ENCODE measurements at regions not wholly inside any gene's neighbourhood (a gene's known extent, or its start where the extent isn't known, plus 50 kb on each side); places are given as distances from the start of the nearest gene placed in this dataset.
"Not testable (repeated sequence)": the region's sequence is repeated elsewhere in the genome, so short reads cannot be mapped to it uniquely, and the experiment has no call there.

GRCh38 chr17:71205951-71206350 lies 914.9 kb upstream of the SOX9 start:
- ATAC-seq; intact Hi-C loops (cut with DNase I); H3K27me3 ChIP-seq (ENCODE audit: control insufficient read depth, insufficient read depth); H3K27ac ChIP-seq (ENCODE audit: low read length); H3K9me3 ChIP-seq (ENCODE audit: control insufficient read depth, low read length); H3K4me1 ChIP-seq (ENCODE audit: control insufficient read depth, insufficient read depth, low read length); H3K4me3 ChIP-seq (ENCODE audit: low read length); DNase-seq: not testable (repeated sequence)
- 90% methylated on average over 3 of the region's 5 CpGs for WGBS

GRCh38 chr17:71208111-71208704 lies 912.6 kb upstream of the SOX9 start:
- WGBS = 87% methylated on average over 3 of the region's 3 CpGs
- Histone ChIP-seq H3K9me3 (ENCODE audit: control insufficient read depth, low read length) (no peaks in the 10 kb centered on the region), H3K4me3 (ENCODE audit: low read length) (no peak overlapping the region), H3K27me3 (ENCODE audit: control insufficient read depth, insufficient read depth) (no peaks in the 10 kb centered on the region), H3K4me1 (ENCODE audit: control insufficient read depth, insufficient read depth, low read length) (no peaks in the 10 kb centered on the region), H3K27ac (ENCODE audit: low read length) (no peak overlapping the region)
- no peak for DNase-seq
- no peak for ATAC-seq
- intact Hi-C loops (cut with DNase I) = no loop called here

GRCh38 chr17:71213936-71214335 lies 906.9 kb upstream of the SOX9 start:
- ATAC-seq (no peak), DNase-seq (no peak)
- Histone ChIP-seq H3K4me3 (ENCODE audit: low read length) (no peak overlapping the region), H3K27ac (ENCODE audit: low read length) (no peak overlapping the region), H3K9me3 (ENCODE audit: control insufficient read depth, low read length) (no peaks in the 10 kb centered on the region), H3K4me1 (ENCODE audit: control insufficient read depth, insufficient read depth, low read length) (no peaks in the 10 kb centered on the region), H3K27me3 (ENCODE audit: control insufficient read depth, insufficient read depth) (no peaks in the 10 kb centered on the region)
- intact Hi-C loops (cut with DNase I) = no loop called here
- WGBS = 93% methylated on average over 1 of the region's 1 CpG

- Histone ChIP-seq H3K27me3 (ENCODE audit: control insufficient read depth, insufficient read depth) (no peaks in the 10 kb centered on the region), H3K27ac (ENCODE audit: low read length) (no peak overlapping the region), H3K9me3 (ENCODE audit: control insufficient read depth, low read length) (no peaks in the 10 kb centered on the region), H3K4me3 (ENCODE audit: low read length) (no peak overlapping the region), H3K4me1 (ENCODE audit: control insufficient read depth, insufficient read depth, low read length) (no peaks in the 10 kb centered on the region)
- DNase-seq (no peak), ATAC-seq (no peak)
- 87% methylated on average over 2 of the region's 2 CpGs for WGBS
- intact Hi-C loops (cut with DNase I) = no loop called here
These were observed 903.1 kb upstream of the SOX9 start for GRCh38 chr17:71217769-71218168.

- intact Hi-C loops (cut with DNase I) = no loop called here
- 73% methylated on average over 3 of the region's 3 CpGs for WGBS
- DNase-seq = no peak
- no peaks in the 10 kb centered on the region for H3K9me3 ChIP-seq (ENCODE audit: control insufficient read depth, low read length)
- no peak for ATAC-seq
- no peaks in the 10 kb centered on the region for H3K4me1 ChIP-seq (ENCODE audit: control insufficient read depth, insufficient read depth, low read length)
- H3K4me3 ChIP-seq (ENCODE audit: low read length) = no peak overlapping the region
- H3K27ac ChIP-seq (ENCODE audit: low read length) = no peak overlapping the region
- no peaks in the 10 kb centered on the region for H3K27me3 ChIP-seq (ENCODE audit: control insufficient read depth, insufficient read depth)
These were observed 895.8 kb upstream of the SOX9 start for GRCh38 chr17:71224824-71225575.

GRCh38 chr17:71227841-71228240 lies 893.0 kb upstream of the SOX9 start:
- H3K27me3 ChIP-seq (ENCODE audit: control insufficient read depth, insufficient read depth) = no peaks in the 10 kb centered on the region
- no peak overlapping the region for H3K4me3 ChIP-seq (ENCODE audit: low read length)
- intact Hi-C loops (cut with DNase I) = no loop called here
- DNase-seq = no peak
- WGBS = 67% methylated on average over 2 of the region's 2 CpGs
- no peak overlapping the region for H3K27ac ChIP-seq (ENCODE audit: low read length)
- H3K9me3 ChIP-seq (ENCODE audit: control insufficient read depth, low read length) = no peaks in the 10 kb centered on the region
- ATAC-seq = no peak
- H3K4me1 ChIP-seq (ENCODE audit: control insufficient read depth, insufficient read depth, low read length) = no peaks in the 10 kb centered on the region

- Histone ChIP-seq H3K27ac (ENCODE audit: low read length) (no peak overlapping the region), H3K27me3 (ENCODE audit: control insufficient read depth, insufficient read depth) (no peaks in the 10 kb centered on the region), H3K4me3 (ENCODE audit: low read length) (no peak overlapping the region), H3K9me3 (ENCODE audit: control insufficient read depth, low read length) (no peaks in the 10 kb centered on the region), H3K4me1 (ENCODE audit: control insufficient read depth, insufficient read depth, low read length) (no peaks in the 10 kb centered on the region)
- intact Hi-C loops (cut with DNase I) = no loop called here
- ATAC-seq (no peak), DNase-seq (no peak)
- WGBS = 63% methylated on average over 1 of the region's 1 CpG
These were observed 891.8 kb upstream of the SOX9 start for GRCh38 chr17:71229070-71229469.

- Histone ChIP-seq H3K9me3 (ENCODE audit: control insufficient read depth, low read length) (no peaks in the 10 kb centered on the region), H3K27me3 (ENCODE audit: control insufficient read depth, insufficient read depth) (no peaks in the 10 kb centered on the region), H3K4me3 (ENCODE audit: low read length) (no peak overlapping the region), H3K27ac (ENCODE audit: low read length) (no peak overlapping the region), H3K4me1 (ENCODE audit: control insufficient read depth, insufficient read depth, low read length) (no peaks in the 10 kb centered on the region)
- ATAC-seq = no peak
- intact Hi-C loops (cut with DNase I) = no loop called here
- 85% methylated on average over 9 of the region's 9 CpGs for WGBS
- DNase-seq = no peak
These were observed 887.8 kb upstream of the SOX9 start for GRCh38 chr17:71232801-71233559.

GRCh38 chr17:71234349-71234748 lies 886.5 kb upstream of the SOX9 start:
- H3K4me3 ChIP-seq (ENCODE audit: low read length) = no peak overlapping the region
- H3K4me1 ChIP-seq (ENCODE audit: control insufficient read depth, insufficient read depth, low read length) = no peaks in the 10 kb centered on the region
- ATAC-seq (no peak), DNase-seq (no peak)
- intact Hi-C loops (cut with DNase I) = no loop called here
- no peaks in the 10 kb centered on the region for H3K27me3 ChIP-seq (ENCODE audit: control insufficient read depth, insufficient read depth)
- WGBS = 85% methylated on average over 7 of the region's 7 CpGs
- H3K27ac ChIP-seq (ENCODE audit: low read length) = no peak overlapping the region
- H3K9me3 ChIP-seq (ENCODE audit: control insufficient read depth, low read length) = no peaks in the 10 kb centered on the region

GRCh38 chr17:71237903-71238538 lies 882.8 kb upstream of the SOX9 start:
- WGBS = 56% methylated on average over 1 of the region's 1 CpG
- no peaks in the 10 kb centered on the region for H3K4me1 ChIP-seq (ENCODE audit: control insufficient read depth, insufficient read depth, low read length)

GRCh38 chr17:71247441-71248015 lies 873.3 kb upstream of the SOX9 start:
- no peak overlapping the region for H3K27ac ChIP-seq (ENCODE audit: low read length)
- H3K9me3 ChIP-seq (ENCODE audit: control insufficient read depth, low read length) = no peaks in the 10 kb centered on the region
- intact Hi-C loops (cut with DNase I) = no loop called here
- peak in 1 of 2 donors; percentile 40 for ATAC-seq
- DNase-seq = no peak
- no peaks in the 10 kb centered on the region for H3K27me3 ChIP-seq (ENCODE audit: control insufficient read depth, insufficient read depth)
- WGBS = 51% methylated on average over 4 of the region's 4 CpGs
- H3K4me1 ChIP-seq (ENCODE audit: control insufficient read depth, insufficient read depth, low read length) = no peaks in the 10 kb centered on the region
- H3K4me3 ChIP-seq (ENCODE audit: low read length) = no peak overlapping the region

More at GRCh38 chr17:71237903-71238538, 882.8 kb upstream of the SOX9 start:
- Histone ChIP-seq H3K9me3 (ENCODE audit: control insufficient read depth, low read length) (no peaks in the 10 kb centered on the region), H3K27ac (ENCODE audit: low read length) (no peak overlapping the region), H3K4me3 (ENCODE audit: low read length) (no peak overlapping the region), H3K27me3 (ENCODE audit: control insufficient read depth, insufficient read depth) (no peaks in the 10 kb centered on the region)
- intact Hi-C loops (cut with DNase I) = no loop called here
- DNase-seq (no peak), ATAC-seq (no peak)
